Right kidney (tissue), 1 donor: ENCODE measurements at regions not wholly inside any gene's neighbourhood (a gene's known extent, or its start where the extent isn't known, plus 50 kb on each side); places are given as distances from the start of the nearest gene placed in this dataset.

ENCODE experiments used
- DNase-seq: peaks from one replicate; pipeline ENCODE4 v3.0.0-alpha.2; 2016

DNA sequence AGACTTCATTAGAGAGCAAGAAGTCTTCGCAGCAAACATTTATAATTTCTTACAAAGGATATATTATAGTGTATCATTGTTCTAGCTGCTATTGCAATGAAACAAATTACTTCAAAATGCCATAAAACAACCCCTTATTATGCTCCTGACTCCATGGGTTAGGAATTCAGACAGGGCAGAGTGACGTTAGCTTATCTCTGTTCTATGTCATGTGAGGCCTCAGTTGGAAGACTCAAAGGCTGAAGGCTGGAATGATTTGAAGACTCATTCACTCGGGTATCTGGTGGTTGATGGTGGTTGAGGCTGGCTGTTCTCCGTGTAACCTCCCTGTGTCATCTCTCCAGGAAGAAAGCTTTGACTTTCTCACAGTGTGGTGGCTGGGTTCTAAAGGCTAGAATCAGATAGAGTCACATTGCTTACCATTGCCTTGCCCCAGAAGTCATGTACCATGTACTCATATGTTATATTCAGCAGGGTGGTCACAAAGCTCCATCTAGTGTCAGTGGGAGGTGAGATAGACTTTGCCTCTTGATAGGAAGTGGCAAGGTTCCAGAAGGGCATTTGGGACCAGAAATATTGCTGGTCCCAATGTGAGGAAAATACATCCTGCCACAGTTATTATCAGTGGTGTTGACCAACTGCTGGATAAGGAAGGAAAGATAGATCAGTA is 226.9 kb downstream of the TMEM38B start:
- no peak for DNase-seq

- DNase-seq = no peak
These were observed 234.1 kb downstream of the TMEM38B start for GRCh38 chr9:105928416-105928815.

- no peak for DNase-seq
These were observed 235.8 kb downstream of the TMEM38B start for GRCh38 chr9:105930011-105930627.

DNA sequence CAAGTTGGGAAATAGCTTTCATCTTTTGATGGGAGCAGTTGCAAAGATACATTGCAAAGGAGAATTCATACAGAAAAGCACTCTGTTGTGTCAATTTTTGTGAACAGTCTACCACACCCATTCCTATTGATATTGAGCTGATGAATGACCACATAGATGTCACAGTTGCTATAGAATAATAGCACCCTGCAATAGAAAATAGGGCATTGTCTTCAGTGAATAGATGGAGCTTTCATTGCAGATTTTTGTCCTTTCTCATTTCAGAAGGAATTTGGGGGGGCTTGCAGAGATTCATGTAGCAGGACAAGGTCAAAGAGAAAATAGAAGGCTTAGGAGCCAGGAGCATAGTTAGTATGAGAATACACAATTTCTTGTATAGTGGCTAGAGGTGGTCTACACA is 237.9 kb downstream of the TMEM38B start:
- no peak for DNase-seq

GRCh38 chr9:105950448-105950847 is 256.1 kb downstream of the TMEM38B start:
- no peak for DNase-seq

- DNase-seq = no peak
These were observed 256.6 kb downstream of the TMEM38B start for GRCh38 chr9:105950894-105951293.

GRCh38 chr9:105954517-105954916 is 260.2 kb downstream of the TMEM38B start:
- no peak for DNase-seq

GRCh38 chr9:105957830-105958229 is 263.5 kb downstream of the TMEM38B start:
- no peak for DNase-seq

GRCh38 chr9:105958587-105958986 is 264.2 kb downstream of the TMEM38B start:
- DNase-seq = no peak

GRCh38 chr9:105959531-105959930 is 265.2 kb downstream of the TMEM38B start:
- no peak for DNase-seq

DNA sequence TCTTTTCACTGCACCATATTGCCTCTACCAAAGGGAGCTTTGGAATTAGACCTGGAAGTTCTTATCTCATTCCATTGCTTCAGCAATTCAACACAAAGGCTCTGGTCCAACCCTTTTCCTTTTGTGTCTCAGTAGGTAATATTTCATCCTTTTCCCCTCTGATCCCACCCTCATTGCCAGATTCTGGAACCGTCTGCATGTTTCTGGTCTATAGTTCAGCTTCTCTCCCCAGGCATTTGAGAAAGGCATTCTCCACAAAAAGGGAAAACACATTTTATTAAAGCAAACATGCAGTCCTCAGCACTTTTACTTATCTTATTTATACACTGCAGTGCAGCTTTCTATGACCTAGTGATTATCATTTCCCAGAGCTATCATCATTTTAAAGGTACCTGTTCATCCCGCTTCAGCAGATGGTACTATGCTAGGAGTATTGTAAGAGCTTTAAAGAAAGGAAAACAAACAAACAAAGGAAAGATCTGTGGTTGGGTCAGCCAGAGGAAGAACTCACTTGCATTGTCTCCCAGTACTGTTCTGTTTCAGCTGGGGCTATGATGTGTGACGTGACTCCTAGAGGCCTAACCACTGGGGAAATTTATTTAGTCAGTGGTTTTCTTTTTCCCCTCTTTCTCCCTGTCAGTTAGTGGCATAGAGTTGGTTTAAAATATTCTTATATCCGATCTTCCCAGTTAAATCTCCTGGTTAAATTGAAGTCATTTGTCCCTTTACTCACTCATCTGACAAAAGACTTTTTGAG is 269.2 kb downstream of the TMEM38B start:
- DNase-seq = no peak

DNA sequence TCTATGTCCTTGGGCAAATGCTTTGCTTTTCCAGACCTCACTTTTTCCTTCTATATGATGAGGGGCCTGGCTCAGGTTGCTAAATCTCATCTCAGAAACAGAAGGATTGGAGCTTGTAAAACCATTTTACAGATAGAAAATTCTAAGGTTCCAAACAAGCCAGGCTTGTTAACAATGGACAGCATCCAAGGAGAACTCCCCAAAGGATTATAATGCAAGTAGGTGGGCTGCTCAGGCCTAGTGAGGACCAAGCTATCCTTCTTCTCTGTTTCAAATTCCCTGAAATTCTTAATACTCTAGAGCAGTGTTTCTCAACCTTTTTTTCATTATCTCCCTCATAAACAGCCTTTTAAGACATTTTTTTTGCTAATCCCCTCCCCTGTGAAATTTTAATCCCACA is 269.8 kb downstream of the TMEM38B start:
- no peak for DNase-seq

DNA sequence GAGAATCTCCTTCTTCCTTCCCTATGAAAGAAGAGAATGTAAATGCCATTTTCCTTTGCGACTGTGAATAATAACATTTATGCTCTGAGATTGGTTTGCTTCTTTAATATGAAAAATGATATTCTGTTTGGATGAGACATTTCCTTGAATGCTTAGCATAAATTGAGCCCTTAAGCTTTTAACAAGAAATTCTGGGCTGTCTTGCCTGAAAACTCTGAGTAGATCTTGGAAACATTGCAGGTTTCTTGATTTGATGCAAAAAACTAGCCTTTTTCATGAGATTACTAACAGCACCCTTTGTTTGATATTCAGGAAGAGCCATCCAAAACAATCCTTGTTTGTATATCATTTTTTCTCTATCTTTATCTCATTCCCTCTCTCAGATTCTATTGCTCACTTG is 272.5 kb downstream of the TMEM38B start:
- no peak for DNase-seq

DNA sequence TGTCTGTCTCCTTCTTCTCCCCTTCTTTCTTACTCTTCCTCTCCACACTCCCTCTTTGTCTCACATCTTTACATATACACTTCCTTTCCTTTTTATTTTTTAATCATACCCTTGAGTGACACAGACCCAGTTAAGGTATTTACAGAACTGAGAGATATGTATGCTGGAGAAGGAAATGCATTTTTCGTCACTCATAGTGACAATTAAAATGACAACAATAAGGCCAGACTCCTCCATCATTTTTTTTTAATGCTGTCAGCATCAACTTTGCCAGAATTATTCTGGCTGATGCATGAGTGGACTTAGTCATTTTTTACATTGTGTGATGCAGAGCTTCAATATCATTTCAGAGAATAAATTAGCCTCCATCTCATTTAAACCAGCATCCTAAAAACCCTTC is 272.9 kb downstream of the TMEM38B start:
- no peak for DNase-seq

DNA sequence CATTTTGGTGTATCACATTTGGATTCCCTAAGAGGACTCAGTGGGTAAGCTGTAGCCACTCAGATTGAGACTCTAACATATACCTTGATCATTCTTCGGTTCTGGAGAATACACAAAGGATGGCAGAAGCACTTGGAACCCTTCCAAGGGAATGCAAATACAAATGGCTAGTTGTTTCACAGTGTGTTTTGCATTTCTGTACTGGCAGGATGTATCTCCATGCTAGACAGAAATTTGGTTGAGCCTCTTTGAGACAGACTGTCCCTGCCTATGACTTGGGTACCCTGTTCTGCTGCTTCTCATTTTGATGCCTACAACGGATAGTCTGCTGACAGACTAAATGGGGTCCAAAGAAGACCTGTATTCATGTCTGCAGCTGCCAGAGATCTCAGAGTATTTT is 273.5 kb downstream of the TMEM38B start:
- DNase-seq = no peak

DNA sequence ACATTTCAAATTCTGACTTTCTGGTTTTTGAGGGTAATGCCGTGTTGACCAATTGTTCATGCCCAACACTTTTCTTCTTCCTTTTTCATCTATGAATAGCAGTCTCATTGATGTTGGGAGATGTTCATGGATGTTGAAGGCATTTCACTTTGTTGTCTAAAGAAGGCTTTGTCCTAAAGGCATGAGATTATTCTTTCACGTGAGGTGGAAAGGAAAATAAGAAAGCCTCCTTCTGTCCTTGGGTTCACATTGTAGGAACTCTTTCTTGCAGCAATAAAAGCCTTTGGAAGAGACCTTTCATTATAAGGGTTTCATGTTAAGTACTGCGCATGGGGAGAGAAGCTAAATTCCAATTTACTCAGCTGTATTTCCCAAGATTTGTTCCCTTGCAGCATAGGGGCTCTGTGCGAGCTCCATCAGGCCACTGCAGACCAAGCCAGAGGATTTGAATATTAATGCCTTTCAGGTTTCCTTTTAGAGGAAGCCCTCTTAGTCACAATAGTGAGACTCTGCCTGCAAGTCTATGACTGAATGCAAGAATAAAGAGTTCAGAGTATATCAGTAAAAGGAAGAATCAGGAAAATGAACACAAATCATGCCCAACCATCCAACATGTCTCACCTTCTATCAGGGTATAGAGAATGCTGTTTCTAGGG is 274.6 kb downstream of the TMEM38B start:
- DNase-seq = no peak

- DNase-seq = no peak
These were observed 275.3 kb downstream of the TMEM38B start for GRCh38 chr9:105969636-105970035.

DNA sequence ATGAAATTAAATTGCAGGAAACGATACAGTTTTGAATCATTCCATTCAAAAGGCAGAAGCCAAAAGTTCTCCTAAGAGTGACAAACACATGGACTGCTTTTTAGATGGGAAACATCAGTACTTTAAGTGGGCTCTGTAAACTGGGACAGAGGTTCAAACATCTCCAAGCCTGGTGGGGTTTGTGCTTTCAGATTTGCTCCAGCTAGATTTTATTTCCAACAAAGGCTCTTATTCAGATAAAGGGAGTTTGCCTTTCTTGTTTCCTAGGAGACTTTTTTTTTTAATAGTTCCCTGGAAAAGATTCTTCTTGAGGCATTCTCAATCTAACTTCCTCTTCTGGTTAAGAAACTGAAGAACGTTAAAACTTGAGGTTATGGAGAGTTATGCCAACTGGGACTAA is 277.6 kb downstream of the TMEM38B start:
- DNase-seq = no peak

DNA sequence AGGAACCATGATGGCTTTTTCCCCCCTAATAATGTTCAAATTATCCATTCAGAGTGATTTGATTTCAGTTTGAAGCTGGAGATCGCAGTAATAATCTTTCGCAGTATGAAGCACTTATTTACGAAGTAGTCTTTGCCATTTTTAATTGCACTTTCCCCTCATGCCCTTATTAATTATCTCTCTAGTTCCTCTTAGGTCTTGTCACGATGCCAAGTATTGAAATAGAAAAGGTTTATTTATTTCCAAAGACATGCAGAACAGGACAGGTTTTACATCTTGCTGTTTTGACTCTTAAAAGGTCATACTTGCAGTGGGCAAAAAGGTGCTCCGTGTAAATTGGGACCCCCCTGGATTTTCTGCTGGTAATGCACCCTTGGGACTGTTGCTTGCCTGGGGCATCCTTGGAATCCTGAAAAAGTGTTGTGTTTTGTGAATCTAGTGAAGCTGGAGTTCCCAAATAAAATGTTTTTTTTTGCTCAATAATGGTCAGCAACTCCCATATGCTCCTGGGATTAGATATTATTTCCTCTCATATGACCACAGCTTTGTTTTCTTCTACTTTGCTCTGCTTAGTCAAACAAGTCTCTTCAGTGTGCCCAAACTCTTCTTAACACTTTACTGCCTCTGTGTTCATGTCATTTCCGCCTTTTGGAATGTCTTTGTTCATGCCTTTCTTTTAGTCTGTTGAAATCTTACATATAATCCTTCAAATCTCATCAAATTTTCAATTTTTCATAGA is 278.3 kb downstream of the TMEM38B start:
- no peak for DNase-seq

- no peak for DNase-seq
These were observed 279.6 kb downstream of the TMEM38B start for GRCh38 chr9:105973951-105974351.

DNA sequence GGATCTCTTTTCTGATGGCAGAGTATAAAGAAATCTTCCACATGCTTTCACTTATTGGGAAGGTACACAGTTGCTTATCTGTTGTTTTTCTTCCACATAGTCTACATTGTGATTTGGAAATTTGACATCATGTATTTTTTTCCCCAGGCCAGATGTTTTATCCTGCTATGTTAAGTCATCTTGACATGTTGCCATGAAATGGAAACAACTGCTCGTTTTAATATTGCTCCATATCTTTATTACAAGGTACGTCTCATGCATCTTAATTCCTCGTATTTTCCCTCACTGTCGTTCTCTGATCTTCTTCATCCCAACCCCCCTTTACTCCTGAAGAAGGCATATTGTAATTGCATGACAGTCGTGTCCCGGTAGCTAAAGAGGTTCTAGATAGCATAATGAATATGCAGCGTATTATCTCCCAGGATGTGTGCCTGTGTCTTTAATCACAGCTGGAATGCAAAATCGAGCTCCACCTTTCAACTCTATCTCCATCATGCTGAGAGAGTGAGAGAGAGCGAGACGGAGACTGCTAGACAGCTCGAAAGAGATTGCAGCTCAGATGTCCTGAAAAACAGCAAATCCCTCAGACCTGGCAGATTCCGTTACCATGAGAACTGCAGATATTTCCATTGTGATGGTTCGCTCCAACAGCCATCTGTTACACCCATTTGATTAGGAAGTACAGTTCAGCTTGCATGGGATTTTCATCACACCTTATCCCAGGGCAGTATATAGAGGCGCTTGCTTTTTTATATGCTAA is 281.7 kb downstream of the TMEM38B start:
- no peak for DNase-seq

- no peak for DNase-seq
These were observed 284.0 kb downstream of the TMEM38B start for GRCh38 chr9:105978336-105978735.
